Fibroblast of skin of back (primary cell): ENCODE measurements at regions not wholly inside any gene's neighbourhood (a gene's known extent, or its start where the extent isn't known, plus 50 kb on each side); places are given as distances from the start of the nearest gene placed in this dataset.
"Not testable (repeated sequence)": the region's sequence is repeated elsewhere in the genome, so short reads cannot be mapped to it uniquely, and the experiment has no call there.

ENCODE experiments used
- DNase-seq: peaks from one replicate; pipeline ENCODE4 v3.0.0-alpha.2; 2013

DNA sequence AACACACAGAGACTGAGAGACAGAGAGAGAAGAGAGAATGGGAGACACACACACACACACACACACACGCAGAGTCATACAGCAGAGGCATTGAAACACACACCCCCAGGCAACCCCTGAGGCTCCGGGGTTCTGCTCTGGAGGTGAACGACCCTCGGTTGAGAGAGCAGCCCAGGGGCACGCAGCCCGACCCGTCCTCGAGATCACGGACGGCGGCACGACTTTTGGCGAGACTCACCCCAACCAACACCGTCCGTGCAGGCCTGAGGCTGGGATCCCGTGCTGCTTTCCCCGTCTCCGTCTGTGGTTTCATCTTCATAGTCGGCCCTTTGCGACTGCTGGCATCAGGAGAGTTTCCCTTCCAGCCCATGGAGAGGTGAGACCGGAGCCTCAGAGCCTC, 683.9 kb upstream of the TPTE start:
- not testable (repeated sequence) for DNase-seq

DNA sequence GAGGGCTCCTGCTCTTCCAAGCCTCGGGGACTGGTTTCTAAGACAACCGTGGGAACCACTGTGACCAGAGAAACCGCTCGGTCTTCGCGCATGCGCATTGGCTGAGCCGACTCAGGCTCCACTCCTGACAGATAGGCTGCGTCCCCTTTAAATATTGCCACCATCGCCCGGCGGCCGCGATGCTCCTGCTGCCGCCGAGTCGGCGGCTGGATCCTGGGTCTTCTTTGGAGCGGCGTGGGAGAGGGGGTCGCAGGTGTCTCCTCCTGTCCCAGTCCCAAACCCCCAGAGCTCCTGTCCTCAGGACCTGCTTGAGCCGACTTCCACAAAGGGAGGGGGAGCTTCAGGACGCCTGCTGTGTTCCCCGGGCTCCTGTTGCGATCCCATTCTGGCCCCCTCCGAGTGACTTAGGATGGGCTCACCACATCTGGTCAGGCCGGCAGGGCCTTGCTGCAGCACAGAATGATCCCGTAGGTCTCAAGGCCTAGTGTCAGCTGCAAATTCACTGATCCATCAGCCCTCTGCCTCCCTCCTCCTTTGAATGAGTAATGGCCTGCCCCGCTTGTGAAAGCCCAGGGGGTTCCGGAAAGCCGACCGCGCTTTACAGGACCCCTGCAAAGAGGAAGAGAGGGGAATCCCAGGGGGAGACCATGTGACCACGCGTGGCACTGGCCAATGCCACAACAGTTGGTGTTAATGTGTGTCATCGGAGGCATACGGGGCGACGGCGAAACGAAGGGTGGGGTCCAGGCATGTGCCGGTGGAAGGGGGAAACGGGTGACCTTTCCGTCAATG, 683.2 kb upstream of the TPTE start:
- DNase-seq = no peak

DNA sequence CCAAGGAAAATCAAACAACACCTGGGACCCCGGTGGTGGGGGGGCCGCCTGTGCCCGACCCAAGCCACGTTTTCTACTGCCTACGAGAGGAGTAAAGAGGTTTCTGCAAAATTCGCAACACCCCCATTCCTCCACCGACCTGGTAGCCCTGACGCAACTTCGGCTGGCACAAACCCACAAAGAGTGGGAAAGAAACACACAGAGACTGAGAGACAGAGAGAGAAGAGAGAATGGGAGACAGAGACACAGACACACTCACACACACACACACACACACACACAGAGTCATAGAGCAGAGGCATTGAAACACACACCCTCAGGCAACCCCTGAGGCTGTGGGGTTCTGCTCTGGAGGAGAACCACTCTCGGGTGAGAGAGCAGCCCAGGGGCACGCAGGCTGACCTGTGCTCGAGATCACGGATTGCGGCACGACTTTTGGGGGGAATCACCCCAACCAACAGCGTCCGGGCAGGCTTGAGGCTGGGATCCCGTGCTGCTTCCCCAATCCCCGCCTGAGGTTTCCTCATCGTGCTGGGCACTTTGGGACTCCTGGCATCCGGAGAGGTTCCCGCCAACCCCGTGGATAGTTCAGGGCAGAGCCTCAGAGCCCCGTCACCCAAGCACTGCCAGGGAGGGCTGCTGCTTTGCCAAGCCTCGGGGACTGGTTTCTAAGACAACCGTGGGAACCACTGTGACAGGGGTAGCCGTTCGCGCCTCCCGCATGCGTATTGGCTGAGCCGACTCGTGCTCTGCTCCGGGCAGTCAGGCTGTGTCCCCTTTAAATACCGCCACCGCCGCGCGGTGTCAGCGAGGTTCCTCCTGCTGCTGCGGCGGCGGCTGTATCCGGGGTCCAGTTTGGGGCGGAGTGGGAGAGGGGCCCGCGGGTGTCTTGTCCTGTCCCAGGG, 682.4 kb upstream of the TPTE start:
- DNase-seq = no peak

DNA sequence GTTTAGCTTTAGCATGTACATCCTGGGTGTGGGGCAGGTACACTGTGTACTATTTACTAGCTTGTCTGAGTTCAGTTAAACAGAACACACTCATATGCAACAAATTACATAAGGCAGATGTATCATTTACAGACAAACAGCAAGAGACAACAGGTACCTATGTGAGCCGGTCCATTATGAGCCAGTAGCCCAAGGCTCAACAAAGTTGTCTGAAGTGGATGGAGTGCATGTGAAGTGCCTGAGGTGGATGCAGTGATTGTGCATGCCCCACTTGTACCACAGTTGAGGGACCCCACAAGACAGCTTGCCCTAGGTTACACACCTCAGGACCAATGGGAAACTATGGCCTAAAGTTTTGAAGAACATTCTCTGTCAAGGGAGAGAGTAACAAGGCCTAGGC, 677.3 kb upstream of the TPTE start:
- DNase-seq = not testable (repeated sequence)

DNA sequence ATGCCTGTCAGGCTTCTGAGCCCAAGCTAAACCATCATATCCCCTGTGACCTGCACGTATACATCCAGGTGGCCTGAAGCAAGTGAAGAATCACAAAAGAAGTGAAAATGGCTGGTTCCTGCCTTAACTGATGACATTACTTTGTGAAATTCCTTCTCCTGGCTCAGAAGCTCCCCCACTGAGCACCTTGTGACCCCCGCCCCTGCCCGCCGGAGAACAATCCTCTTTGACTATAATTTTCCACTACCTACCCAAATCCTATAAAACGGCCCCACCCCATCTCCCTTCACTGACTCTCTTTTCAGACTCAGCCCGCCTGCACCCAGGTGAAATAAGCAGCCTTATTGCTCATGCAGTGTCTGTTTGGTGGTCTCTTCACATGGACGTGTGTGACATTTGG, 673.9 kb upstream of the TPTE start:
- not testable (repeated sequence) for DNase-seq

DNA sequence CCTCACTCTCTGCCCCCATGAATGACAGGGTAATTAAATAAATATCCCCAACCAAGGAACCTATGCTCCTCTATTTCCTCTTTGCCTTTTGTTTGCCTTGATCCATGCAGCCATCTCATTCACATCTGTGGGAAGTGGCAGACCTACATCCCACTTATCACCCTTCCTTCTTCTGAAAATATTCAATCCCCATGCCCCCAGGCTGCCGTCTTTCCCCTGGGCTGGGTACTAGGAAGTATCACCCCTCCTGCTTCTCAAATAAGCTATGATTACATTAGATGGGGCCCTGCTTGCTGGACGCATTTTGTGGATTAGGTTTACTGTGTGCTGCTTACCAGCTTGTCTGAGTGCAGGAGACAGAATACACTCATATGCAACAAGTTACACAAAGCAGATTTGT, 670.2 kb upstream of the TPTE start:
- not testable (repeated sequence) for DNase-seq

DNA sequence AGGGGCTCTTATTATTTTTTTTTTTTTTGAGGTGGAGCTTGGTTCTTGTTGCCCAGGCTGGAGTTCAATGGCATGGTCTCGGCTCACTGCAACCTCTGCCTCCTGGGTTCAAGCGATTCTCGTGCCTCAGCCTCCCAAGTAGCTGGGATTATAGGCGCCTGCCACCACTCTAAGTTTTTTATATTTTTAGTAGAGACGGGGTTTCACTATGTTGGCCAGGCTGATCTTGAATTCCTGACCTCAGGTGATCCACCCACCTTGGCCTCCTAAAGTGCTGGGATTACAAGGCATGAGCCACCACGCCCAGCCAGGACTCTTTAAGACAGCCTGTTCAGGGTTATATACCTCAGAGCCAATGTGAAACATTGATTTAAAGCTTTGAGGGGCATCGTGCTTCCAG, 669.7 kb upstream of the TPTE start:
- not testable (repeated sequence) for DNase-seq

DNA sequence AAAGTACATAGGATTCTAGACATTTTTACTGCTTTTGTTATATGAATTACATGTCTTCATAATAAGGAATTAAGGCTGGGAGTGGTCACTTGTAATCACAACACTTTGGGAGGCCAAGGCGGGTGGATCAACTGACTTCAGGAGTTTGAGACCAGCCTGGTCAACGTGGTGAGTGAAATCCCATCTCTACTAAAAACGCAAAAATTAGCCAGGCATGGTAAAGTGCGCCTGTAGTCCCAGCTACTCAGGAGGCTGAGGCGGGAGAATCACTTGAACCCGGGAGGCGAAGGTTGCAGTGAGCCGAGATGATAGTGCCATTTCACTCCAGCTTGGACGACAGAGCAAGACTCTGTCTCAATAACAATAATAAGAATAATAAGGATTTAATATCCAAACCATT, 663.8 kb upstream of the TPTE start:
- not testable (repeated sequence) for DNase-seq

DNA sequence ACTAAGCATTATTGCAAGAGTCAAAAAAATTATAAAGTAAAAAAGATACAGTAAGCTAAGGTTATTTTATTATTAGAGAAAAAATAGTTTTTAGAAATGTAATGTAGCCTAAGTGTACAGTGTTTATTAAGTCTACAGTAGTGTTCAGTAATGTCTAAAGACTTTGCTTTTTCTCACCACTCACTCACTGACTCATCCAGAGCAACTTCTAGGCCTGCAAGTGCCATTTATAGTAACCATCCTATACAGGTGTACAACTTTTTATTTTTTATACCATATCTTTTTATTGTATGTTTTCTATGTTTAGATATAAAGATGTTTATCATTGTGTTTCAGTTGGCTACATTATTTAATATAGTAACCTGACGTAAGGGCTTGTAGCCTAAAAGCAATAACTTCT, 661.5 kb upstream of the TPTE start:
- not testable (repeated sequence) for DNase-seq

DNA sequence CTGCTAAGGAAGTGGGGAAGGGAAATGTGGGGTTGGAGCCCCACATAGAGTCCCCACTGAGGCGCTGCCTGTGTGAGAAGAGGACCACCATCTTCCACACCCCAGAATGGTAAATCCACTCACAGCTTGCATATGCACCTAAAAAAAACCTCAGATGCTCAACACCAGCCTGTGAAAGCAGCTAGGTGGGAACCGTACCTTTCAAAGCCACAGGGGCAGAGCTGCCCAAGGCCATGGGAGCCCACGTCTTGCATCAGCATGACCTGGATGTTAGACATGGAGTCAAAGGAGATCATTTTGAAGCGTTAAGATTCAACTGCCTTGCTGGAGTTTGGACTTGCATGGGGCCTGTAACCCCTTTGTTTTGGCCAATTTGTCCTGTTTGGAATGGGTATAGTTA, 658.9 kb upstream of the TPTE start:
- DNase-seq = not testable (repeated sequence)

DNA sequence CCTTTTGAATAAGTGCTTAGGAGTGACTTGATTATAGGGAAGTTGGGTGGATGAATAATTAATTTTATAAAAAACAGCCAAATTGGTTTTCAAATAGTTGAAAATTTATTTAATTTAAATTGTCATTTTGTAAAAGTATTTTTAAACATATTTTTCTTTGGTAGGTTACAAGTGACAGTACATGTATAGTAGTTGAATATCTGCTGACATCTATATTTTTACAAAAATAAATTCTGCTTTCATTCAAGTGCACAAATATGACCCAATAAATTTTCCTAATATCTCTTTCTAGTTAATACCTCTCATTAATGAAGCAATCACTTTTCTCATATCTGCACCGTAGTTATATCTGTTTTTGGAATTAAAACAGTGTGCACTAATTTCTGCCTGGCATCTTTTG, 653.6 kb upstream of the TPTE start:
- not testable (repeated sequence) for DNase-seq

DNA sequence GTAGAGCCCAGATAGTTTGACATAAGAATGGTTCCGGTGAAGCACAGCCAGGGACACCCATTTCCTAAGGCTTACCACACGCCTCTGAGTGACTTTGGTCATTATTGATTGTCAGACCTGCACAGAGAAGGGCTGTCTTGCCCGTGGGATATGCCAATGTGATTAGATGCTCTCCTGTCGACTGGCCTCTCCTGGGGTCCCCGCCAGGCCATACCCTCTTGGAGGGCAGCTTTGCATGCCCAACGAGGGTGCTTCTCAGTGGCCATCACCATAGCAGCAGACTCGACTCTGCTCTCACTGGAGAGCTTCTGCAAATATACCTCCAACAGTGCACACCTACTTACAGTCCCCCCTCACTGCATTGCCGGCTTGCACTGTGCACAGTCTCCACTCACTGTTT, 648.3 kb upstream of the TPTE start:
- DNase-seq = not testable (repeated sequence)

DNA sequence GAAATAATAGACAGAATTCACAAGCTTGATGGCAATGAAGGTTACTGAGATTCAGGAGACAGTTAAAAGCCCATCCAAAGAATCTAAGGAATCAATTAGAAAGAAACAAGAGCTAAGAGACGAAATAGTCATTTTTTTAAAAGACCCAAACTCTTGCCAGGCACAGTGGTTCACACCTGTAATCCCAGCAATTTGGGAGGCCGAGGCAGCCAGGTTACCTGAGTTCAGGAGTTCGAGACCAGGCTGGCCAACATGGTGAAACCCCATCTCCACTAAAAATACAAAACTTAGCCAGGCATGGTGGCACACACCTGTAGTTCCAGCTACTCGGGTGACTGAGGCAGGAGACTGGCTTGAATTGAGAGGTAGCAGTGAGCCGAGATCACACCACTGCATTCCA, 647.2 kb upstream of the TPTE start:
- not testable (repeated sequence) for DNase-seq

DNA sequence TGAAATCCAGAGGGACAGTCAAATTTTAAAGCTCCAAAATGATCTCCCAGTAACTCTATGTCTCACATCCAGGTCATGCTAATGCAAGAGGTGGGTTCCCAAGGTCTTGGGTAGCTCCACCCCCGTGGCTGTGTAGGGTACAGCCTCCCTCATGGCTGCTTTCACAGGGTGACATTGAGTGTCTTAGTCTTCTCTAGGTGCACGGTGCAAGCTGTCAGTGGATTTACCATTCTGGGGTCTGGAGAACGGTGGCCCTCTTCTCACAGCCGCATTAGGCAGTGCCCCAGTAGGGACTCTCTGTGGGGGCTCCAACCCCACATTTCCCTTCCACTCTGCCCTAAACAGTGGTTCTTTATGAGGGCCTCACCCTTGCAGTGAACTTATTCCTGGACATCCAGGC, 640.0 kb upstream of the TPTE start:
- not testable (repeated sequence) for DNase-seq

DNA sequence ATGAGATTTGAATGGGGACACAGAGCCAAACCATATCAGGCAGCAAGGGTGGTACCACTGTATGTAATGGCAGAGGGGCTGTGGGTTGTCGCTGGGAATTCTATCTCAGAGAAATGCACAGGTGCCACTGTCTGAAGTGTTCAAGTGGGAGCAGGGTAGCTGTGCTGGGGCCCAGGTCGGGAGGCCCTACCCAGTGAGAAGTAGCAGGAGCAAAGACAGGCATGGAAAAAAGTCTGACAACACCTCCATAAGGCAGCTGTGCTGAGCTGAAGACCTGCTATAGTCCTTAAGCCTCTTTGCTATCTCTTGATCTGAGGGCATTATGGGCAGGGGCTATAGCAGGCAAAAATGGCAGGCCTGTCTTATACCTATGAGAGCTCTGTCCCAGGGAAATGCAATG, 638.3 kb upstream of the TPTE start:
- not testable (repeated sequence) for DNase-seq

DNA sequence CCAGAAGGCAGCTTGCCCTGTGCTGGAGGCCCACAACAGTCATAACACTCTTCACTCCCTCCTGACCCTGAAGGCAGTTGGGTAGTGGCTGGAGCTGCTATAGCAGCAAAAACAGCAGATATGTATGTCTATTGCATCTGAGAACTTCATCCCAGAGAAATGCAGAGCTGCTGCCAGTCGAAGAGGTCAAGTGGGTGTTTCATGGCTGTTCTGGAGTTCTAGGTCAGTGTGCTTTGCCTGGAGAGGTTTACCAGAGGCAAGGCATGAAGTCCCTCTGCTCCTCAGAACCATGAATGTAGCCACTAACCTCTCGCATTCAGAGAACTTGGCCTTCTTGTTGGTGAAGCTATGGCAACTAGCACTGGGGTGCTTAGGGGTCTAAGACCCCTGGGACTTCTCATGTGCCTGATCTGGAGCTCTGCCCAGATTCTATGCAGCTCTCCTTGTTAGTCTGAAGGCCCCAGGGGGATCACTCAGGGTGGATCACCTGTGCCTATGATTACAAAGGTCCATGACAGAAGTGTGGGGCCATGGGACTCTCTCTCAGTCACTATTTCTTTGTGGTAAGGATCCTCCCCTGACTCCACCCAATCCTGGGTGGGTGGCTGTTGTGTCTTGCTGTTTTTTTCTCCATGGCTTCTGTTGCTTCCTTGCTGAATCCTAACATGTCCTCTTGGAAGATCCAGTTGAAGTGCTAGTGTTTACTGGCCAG, 637.7 kb upstream of the TPTE start:
- not testable (repeated sequence) for DNase-seq

DNA sequence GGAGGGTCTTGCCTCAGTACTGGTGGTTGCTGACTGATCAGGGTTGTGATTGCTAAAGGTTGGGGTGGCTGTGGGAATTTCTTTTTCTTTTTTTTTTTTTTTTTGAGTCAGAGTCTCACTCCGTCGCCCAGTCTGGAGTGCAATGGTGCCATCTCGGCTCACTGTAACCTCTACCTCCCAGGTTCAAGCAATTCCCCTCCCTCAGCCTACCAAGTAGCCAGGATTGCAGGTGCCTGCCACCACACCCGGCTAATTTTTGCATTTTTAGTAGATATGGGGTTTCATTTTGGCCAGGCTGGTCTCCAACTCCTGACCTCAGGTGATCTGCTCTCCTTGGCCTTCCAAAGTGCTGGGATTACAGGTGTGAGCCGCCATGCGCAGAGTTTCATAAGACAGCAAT, 632.9 kb upstream of the TPTE start:
- not testable (repeated sequence) for DNase-seq

DNA sequence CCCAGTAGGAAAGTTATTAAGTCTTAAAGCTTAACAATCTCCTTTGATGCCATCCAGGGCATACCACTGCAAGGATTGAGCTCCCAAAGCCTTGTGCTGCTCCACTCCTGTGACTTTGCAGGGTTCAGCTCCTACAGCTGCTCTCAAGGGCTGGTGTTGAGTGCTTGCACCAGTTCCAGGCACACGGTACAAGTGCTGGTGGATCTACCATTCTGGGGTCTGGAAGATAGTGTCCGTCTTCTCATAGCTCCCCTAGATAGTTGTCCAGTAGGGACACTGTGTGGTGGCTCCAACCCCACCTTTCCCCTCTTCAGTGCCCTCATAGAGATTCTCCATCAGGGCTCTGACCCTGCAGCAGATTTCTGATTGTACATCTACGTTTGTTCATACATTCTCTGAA, 617.8 kb upstream of the TPTE start:
- DNase-seq = not testable (repeated sequence)

DNA sequence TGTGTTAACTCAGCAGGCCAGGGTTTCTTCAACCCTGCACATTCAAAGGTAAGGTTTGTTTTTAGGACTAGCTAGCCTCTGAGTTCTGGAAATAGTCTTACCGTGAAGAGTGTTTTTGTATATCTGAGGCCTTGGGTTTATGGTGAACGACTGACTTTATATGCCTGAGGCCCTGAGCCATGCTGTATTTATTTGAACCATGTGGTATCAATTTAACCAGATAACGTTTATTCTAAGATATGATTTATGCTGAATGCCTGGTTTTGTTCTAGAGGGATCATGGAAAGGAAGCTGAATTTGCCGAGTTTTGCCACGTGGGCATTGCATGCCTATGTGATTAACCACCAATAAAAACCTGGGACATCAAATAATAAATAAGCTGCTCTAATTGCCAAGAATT, 607.2 kb upstream of the TPTE start:
- not testable (repeated sequence) for DNase-seq

DNA sequence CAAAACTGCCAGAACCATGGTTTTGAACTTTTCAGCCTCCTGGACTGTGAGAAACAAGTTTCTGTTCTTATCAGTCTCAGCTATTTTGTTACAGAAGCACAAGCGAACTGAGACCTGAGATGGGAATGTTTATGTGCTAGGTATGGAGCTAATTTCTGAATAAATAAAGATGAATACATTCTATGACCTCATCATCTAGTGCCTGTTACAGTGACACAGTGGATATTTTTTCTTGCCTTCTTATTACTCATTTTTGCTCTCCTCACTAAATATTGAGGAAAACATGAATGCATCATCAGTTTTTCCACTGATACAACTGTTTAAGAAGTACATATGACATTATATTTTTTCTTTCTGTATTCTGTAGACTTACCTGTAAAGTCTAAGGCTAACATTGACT, 601.9 kb upstream of the TPTE start:
- DNase-seq = not testable (repeated sequence)

DNA sequence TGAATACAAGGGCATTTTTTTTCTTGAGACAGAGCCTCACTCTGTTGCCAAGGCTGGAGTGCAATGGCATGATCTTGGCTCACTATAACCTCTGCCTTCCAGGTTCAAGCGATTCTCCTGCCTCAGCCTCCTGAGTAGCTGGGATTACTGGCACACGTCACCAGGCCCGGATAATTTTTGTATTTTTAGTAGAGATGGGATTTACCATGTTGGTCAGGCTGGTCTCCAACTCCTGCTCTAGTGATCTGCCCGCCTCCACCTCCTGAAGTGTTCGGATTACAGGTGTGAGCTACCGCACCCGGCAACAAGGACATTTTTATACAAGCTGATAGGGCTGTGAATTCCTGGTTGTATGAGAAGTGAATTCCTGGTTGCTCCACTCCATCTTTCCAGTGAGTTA, 577.7 kb upstream of the TPTE start:
- not testable (repeated sequence) for DNase-seq

DNA sequence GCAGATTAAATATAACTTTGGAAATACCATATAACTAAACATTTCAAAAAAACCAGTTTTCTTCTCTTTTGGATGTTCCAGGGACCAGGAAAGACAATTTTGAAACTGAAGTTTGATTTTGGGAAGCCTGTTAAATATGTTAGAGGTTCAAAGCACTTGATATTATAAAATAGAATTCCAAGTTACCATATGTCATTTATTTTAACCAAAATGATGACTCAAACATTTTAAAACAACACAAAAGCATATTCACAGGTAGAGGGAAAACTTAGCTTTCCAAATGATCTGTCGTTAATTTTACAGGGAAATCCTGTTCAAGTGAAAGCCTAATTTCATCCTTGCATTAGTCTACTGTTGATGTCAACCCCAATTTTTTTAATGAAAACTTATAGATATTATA, 575.3 kb upstream of the TPTE start:
- DNase-seq = not testable (repeated sequence)
